GM12874 (cell line): ENCODE measurements at regions not wholly inside any gene's neighbourhood (a gene's known extent, or its start where the extent isn't known, plus 50 kb on each side); places are given as distances from the start of the nearest gene placed in this dataset.

ENCODE experiments used
- TF ChIP-seq, protein P1 (sequence below): IDR thresholded peaks from 2 replicates; pipeline ENCODE4 v1.5.1; 2011; ENCODE audit warnings: low read depth, mild to moderate bottlenecking, control low read depth, low read length, moderate library complexity; ENCODE audit not compliant: insufficient read depth

DNA sequence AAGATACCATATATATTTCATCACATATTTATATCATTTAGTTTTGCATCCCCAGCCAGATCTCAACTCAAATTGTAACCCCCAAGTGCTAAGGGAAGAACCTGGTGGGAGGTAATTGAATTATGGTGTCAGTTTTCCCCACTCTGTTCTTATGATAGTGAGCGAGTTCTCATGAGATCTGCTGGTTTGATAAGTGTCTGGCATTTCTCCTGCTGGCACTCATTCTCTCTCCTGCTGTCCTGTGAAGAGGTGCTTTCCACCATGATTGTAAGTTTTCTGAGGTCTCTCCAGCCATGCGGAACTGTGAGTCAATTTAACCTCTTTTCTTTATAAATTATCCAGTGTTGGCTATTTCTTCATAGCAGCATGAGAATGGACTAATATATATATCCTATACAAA, 462.5 kb upstream of the SLITRK5 start:
- TF ChIP-seq, protein P1, sequence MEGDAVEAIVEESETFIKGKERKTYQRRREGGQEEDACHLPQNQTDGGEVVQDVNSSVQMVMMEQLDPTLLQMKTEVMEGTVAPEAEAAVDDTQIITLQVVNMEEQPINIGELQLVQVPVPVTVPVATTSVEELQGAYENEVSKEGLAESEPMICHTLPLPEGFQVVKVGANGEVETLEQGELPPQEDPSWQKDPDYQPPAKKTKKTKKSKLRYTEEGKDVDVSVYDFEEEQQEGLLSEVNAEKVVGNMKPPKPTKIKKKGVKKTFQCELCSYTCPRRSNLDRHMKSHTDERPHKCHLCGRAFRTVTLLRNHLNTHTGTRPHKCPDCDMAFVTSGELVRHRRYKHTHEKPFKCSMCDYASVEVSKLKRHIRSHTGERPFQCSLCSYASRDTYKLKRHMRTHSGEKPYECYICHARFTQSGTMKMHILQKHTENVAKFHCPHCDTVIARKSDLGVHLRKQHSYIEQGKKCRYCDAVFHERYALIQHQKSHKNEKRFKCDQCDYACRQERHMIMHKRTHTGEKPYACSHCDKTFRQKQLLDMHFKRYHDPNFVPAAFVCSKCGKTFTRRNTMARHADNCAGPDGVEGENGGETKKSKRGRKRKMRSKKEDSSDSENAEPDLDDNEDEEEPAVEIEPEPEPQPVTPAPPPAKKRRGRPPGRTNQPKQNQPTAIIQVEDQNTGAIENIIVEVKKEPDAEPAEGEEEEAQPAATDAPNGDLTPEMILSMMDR = no peak

DNA sequence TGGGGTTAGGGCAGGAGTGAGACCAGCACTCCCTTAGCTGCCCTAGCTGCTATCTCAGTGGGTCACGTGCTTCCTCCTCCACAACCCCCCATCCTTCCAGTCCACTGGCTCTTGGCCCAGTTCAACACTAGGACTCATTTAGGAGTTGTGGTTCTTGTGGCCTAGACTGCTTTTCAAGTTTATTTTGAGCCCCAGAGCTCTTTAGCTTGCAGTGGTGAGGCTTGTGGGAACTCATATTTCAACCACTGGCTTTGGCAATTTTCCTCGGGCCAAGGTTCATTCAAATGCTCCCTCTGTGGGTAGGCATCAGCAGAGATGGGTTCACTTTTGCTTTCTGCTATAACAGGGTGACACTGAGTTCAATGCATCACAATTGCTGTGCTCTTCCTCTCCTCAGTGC, 436.2 kb upstream of the SLITRK5 start:
- TF ChIP-seq, protein P1 = no peak

DNA sequence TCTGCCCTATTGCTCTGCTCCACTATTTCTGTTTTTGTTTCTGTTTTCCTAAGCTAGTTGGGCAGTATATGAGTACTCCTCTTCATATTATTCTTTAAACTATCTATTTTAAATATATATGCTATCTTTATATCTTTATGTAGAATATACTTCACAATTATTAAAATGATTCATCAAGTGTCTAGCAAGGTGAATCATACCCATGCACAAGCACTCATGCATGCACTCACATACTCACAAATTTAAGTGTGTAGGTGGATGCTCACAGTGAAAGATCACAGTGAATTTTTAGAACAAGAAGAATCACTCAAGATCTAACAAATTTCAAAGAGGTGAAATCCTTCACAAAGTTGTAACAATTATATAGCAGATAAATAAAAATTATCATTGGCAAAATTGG, 435.6 kb upstream of the SLITRK5 start:
- TF ChIP-seq, protein P1 = no peak

DNA sequence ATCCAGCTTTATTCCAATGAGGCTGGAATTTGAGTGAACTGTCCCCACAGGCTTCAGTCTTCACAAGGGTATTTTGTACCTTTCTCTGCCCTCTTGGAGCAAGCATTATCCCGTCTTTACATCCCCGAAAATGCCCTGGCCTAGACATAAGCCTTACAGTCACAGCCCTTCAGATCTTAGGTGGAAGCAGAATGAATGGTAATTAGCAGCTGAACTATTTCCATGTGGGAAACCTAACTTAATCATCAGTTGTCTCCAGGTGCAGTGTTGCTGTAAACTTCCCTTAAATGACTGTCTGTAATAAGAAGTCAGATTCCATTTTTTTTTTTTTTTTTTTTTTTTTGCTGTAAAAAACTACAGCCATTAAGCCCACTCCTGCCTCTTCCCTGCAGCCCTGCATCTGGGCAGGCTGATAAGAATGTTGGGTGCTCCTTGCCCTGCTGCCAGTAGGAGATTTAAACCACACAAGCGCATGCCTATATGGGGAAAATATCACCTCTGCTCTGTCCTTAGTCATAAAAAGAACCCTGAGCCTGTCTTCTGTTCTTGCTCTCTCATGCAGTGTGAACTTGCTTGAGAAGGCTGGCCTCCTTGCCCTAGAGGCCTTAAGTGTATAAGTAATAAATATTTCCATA, 426.8 kb upstream of the SLITRK5 start:
- TF ChIP-seq, protein P1 = no peak

DNA sequence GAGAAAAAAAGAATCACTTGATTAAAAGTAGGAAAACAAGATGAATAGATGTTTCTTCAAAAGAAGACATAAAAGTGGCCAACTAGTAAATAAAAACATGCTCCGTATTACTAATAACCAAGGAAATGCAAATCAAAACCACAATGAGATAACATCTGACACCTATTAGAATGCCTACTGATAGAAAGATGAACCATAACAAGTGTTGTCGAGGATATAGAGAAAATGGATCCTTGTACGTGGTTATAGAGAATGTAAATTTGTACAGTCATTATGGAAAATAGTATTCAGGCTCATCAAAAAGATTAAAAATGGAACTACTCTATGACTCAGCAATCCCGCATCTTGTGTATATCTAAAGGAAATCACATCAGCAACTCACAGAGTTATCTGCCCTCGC, 415.8 kb upstream of the SLITRK5 start:
- TF ChIP-seq, protein P1 = no peak

DNA sequence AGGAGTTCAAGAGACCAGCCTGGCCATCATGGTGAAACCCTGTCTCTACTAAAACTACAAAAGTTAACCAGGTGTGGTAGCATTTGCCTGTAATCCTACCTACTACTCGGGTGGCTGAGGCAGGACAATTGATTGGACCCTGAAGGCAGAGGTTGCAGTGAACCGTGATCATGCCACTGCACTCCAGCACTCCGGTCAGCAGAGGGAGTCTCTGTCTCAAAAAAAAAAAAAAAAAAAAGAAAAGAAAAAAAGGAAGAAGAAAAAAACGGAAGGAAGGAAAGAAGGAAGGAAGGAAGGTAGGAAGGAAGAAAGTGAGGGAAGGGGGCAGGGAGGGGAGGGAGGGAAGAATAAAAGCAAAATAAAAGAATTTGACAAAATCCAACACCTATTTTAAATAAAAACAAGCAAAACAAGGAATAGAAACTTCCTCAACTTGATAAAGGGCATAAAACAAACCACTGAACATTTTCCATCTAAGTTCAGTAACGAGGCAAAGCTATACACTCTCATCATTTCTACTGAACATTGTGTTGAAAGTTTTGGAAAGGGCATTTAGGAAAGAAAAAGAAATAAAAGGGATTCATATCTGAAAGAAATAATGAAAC, 411.6 kb upstream of the SLITRK5 start:
- TF ChIP-seq, protein P1 = no peak

DNA sequence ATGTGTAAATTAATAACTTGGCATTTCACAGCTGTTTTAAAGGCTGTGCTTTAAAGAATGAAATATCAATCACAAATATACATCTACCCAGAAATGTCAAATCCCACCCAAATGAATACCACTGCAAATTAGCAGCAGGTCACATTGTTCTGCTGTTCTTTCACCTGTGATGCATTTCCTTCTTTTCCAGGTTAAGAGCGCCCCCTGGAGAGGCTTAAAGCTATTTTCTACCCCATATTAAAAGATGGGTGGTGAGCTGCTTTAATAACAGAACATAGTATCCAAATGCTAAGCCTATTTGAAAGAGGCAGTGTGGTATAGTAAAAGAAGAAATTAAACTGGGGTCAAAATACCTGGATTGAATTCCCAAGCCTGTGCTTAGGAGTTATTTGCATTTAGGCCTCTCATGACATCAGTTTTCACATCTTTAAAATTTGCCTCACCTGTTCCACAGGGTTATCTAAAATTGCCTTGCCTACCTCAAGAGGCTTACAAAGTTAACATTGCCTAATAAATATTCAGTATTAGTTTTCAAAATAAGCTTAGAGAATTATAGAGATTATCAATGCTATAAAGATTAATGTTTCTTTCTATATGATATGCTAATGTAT, 396.9 kb upstream of the SLITRK5 start:
- TF ChIP-seq, protein P1 = peak; percentile 52
